ENCODE measurements at regions not wholly inside any gene's neighbourhood (a gene's known extent, or its start where the extent isn't known, plus 50 kb on each side); places are given as distances from the start of the nearest gene placed in this dataset.

DNA sequence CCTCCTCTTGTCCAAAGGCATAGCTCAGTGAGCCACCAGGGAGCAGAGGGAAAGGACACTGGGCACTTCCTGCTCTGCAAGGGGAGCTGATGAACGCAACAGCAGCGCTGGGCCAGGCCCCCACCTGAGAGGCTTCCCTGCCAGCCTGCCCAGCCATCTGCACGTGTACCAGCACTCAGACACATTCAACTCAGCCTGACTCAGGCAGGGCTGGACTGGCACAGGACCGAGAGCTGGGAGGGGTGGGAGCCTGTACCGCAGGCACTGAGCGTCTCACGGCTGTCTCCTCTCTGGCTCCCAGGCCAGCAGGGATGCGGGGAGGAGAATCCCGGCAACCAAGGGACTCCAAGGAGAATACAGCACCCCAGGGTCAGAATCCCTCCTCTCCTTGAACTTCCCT, 411.8 kb downstream of the CTTN start:
- 0% methylated on average over 9 of the region's 9 CpGs for WGBS (ENCODE audit: insufficient coverage, low coverage, missing lambda C conversion rate)
- FAIRE-seq: no peak
- no peak for DNase-seq (ENCODE audit: extremely low read depth in 1 of 4, low spot score in 3 of 4)
- Histone ChIP-seq H3K27me3 (ENCODE audit: control insufficient read depth in 2 of 2, insufficient read depth in 2 of 2, low read length in 2 of 2) (peaks cover 8 to 57% of the 10 kb centered on the region in 2 experiments; a peak in 3 of 5 replicates), H3K9me1 (ENCODE audit: control insufficient read depth, insufficient read depth, low read length) (no peaks in the 10 kb centered on the region), H3K27ac (ENCODE audit: extremely low read depth, low read depth, low read length) (no peak overlapping the region), H3K9ac (ENCODE audit: insufficient read depth in 1 of 2, low read depth in 2 of 2, low read length in 2 of 2) (no peak overlapping the region), H3K9me3 (replicated peaks; ENCODE audit: control insufficient read depth, insufficient read depth, low read depth, low read length) (no peaks in the 10 kb centered on the region), H3K79me2 (ENCODE audit: control insufficient read depth, insufficient read depth, low read length) (no peaks in the 10 kb centered on the region), H3K4me3 (no peak overlapping the region), H4K20me1 (replicated peaks; ENCODE audit: control insufficient read depth, insufficient read depth, low read length) (peaks cover 7% of the 10 kb centered on the region; the same call in 1 of the 2 replicates), H3K4me2 (ENCODE audit: insufficient read depth, low read length) (no peak overlapping the region), H3K36me3 (ENCODE audit: control insufficient read depth, insufficient read depth, low read length) (no peaks in the 10 kb centered on the region), H2AFZ (ENCODE audit: low read depth, low read length) (no peak overlapping the region), H3K4me1 (replicated peaks in 1 of 2; ENCODE audit: control insufficient read depth in 2 of 2, insufficient read depth in 2 of 2, low read length in 2 of 2) (no peaks in the 10 kb centered on the region; a peak in 1 of 5 replicates)
- intact Hi-C loops (cut with micrococcal nuclease) (no loop called here), in situ Hi-C loops (cut with MboI) (loop anchor here (25.0 kb wide), 1 partner anchor 252 kb away; no protein-coding TSS in a partner anchor)
- ChIA-PET POLR2A (no interaction called here), CTCF (ENCODE audit: low intra/inter-chr PET ratio) (no interaction called here)
- no peak for ATAC-seq
- BruUV-seq (replicated peaks): no TSS peak
- TF ChIP-seq ZNF75A (CRISPR knock-in tag; IDR thresholded peaks at IDR 0.05) (no peak), ZFP30 (CRISPR knock-in tag; IDR thresholded peaks at IDR 0.05; ENCODE audit: borderline replicate concordance) (no peak), NBN (IDR thresholded peaks at IDR 0.05; ENCODE audit: low read depth) (no peak), DNMT1 (IDR thresholded peaks at IDR 0.05) (no peak), POLR2AphosphoS2 (IDR thresholded peaks at IDR 0.05; ENCODE audit: low read length) (no peak), PPARD (CRISPR knock-in tag; IDR thresholded peaks at IDR 0.05) (no peak), HNRNPH1 (optimal IDR thresholded peaks at IDR 0.05; ENCODE audit: low read depth, low read length) (no peak), GABPB1 (CRISPR knock-in tag; IDR thresholded peaks at IDR 0.05) (no peak)
- TF ChIP-seq, protein P1, sequence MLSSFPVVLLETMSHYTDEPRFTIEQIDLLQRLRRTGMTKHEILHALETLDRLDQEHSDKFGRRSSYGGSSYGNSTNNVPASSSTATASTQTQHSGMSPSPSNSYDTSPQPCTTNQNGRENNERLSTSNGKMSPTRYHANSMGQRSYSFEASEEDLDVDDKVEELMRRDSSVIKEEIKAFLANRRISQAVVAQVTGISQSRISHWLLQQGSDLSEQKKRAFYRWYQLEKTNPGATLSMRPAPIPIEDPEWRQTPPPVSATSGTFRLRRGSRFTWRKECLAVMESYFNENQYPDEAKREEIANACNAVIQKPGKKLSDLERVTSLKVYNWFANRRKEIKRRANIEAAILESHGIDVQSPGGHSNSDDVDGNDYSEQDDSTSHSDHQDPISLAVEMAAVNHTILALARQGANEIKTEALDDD (IDR thresholded peaks at IDR 0.05): no peak

All from K562 (cell line).